ACC112 (cell line): ENCODE measurements at regions not wholly inside any gene's neighbourhood (a gene's known extent, or its start where the extent isn't known, plus 50 kb on each side); places are given as distances from the start of the nearest gene placed in this dataset.

Source experiments
- H2AFZ ChIP-seq: fragments of 200-600 bp; sonication (generic); one replicate; pipeline ENCODE4 v1.6.0; 2017; ENCODE audit warnings: antibody characterized with exemption, low read length; ENCODE audit not compliant: unreplicated experiment
- H3K27ac ChIP-seq: fragments of 200-600 bp; sonication (generic); 2 replicates; pipeline ENCODE4 v1.5.1; 2014; ENCODE audit warnings: low read depth, mild to moderate bottlenecking, antibody characterized with exemption, low read length, moderate library complexity
- H3K27me3 ChIP-seq: fragments of 200-600 bp; sonication (generic); 2 replicates; pipeline ENCODE4 v1.6.1; 2014; ENCODE audit warnings: mild to moderate bottlenecking, antibody characterized with exemption, low read length, moderate library complexity, mixed read lengths; ENCODE audit not compliant: insufficient read depth
- H3K36me3 ChIP-seq: fragments of 200-600 bp; sonication (generic); 2 replicates; pipeline ENCODE4 v1.6.1; 2016; ENCODE audit warnings: mild to moderate bottlenecking, antibody characterized with exemption, low read length, moderate library complexity, mixed read lengths; ENCODE audit not compliant: insufficient read depth
- H3K4me1 ChIP-seq: fragments of 200-600 bp; sonication (generic); one replicate; pipeline ENCODE4 v1.6.1; 2016; ENCODE audit warnings: low read length, mixed read lengths; ENCODE audit not compliant: insufficient read depth, unreplicated experiment, control insufficient read depth
- H3K4me3 ChIP-seq: fragments of 200-600 bp; sonication (generic); 2 replicates; pipeline ENCODE4 v1.5.1; 2014; ENCODE audit warnings: mild to moderate bottlenecking, low read depth, low read length
- H3K79me2 ChIP-seq: fragments of 200-600 bp; sonication (generic); one replicate; pipeline ENCODE4 v1.6.0; 2016; ENCODE audit warnings: low read length; ENCODE audit not compliant: control insufficient read depth, unreplicated experiment, insufficient read depth

DNA sequence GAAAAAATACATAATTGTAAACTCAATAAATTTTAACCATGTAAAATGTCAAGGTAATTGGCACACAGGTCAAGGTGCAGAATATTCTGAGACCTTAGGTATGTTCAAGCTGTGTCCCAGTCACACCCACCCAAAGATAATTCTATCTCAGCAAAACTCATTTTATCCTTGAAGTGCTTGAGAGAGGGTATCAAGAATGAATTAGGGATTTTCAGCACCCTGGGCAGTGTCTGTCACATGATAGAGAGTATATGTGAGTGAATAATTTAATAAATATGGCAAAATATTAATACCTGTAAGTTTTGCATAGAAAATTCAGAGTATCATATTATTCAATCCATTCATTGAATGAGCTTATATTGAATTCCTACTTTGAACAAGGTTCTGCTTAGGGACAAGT, 567.9 kb downstream of the FBXO15 start:
- H3K27me3 ChIP-seq, result no peaks in the 10 kb centered on the region
- H3K4me3 ChIP-seq, result no peak overlapping the region
- H3K79me2 ChIP-seq, result no peaks in the 10 kb centered on the region
- H3K36me3 ChIP-seq, result no peaks in the 10 kb centered on the region
- no peak overlapping the region for H3K27ac ChIP-seq
- H2AFZ ChIP-seq, result no peak overlapping the region
- no peaks in the 10 kb centered on the region for H3K4me1 ChIP-seq

DNA sequence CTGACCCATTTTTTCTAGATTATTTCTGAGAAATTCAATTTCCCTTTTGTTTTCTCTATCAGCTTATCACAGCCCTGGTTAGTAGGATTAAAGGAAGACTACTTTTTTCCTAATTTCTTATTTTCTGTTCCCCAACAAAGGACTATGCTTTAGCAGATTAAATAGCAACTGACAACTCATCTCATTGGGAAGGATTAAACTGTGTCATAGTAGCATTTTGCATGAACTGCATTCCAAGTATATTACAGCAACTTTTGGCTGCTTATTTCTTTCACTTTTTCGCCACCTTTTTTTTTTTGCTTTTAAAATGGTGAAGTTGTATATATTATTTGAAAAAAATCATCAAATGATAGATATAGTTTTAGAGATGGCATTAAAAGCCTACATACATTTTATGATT, 570.3 kb downstream of the FBXO15 start:
- Histone ChIP-seq H2AFZ (no peak overlapping the region), H3K4me3 (no peak overlapping the region), H3K4me1 (no peaks in the 10 kb centered on the region), H3K79me2 (no peaks in the 10 kb centered on the region), H3K27me3 (no peaks in the 10 kb centered on the region), H3K36me3 (no peaks in the 10 kb centered on the region), H3K27ac (no peak overlapping the region)

GRCh38 chr18:73563901-73564472, 583.6 kb downstream of the FBXO15 start:
- H3K4me3 ChIP-seq, result no peak overlapping the region
- no peak overlapping the region for H2AFZ ChIP-seq
- peaks cover 14% of the 10 kb centered on the region for H3K4me1 ChIP-seq
- H3K27ac ChIP-seq, result peak overlapping the region; percentile 73
- no peaks in the 10 kb centered on the region for H3K36me3 ChIP-seq
- no peaks in the 10 kb centered on the region for H3K79me2 ChIP-seq
- H3K27me3 ChIP-seq, result no peaks in the 10 kb centered on the region

DNA sequence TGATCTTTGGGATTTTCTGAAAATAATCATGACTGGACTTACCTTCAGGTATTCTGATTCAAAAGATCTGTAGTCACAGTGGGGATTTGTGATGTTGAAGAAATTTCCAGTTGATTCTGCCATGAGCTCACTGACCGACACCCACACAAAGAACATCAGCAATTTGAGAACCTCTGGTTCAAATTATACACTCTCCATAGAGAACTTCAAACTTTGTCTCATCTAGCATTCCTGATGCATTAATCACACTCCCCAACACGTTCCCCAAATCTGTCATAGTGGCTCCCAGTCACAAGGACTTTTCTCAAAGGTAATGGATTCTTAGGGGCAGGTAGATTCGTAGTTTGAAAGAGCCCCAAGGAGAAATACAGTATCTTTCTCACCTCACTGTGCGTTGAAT, 584.3 kb downstream of the FBXO15 start:
- Histone ChIP-seq H3K79me2 (no peaks in the 10 kb centered on the region), H2AFZ (no peak overlapping the region), H3K27me3 (no peaks in the 10 kb centered on the region), H3K36me3 (no peaks in the 10 kb centered on the region), H3K4me1 (peaks cover 14% of the 10 kb centered on the region), H3K27ac (peak overlapping the region; percentile 73), H3K4me3 (no peak overlapping the region)

- Histone ChIP-seq H3K4me3 (no peak overlapping the region), H3K36me3 (no peaks in the 10 kb centered on the region), H3K4me1 (no peaks in the 10 kb centered on the region), H2AFZ (no peak overlapping the region), H3K27ac (no peak overlapping the region), H3K79me2 (no peaks in the 10 kb centered on the region), H3K27me3 (no peaks in the 10 kb centered on the region)
Measured at GRCh38 chr18:73556904-73557303, 590.7 kb downstream of the FBXO15 start.

DNA sequence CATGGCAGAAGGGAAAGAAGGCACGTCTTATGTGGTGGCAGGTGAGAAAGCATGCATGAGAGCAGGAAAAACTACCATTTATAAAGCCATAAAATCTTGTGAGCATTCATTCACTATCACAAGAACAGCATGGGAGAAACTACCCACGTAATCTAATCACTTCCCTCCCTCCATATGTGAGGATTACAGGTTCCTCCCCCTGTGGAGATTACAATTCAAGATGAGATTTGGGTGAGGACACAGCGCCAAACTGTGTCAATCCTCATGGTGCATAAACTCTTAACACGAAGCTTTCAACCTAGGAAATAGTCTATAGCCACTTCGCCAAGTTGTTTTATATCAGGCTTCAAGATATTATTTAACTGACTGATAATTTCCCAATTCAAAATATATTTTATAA, 595.5 kb downstream of the FBXO15 start:
- no peak overlapping the region for H2AFZ ChIP-seq
- no peaks in the 10 kb centered on the region for H3K36me3 ChIP-seq
- no peak overlapping the region for H3K27ac ChIP-seq
- H3K4me1 ChIP-seq, result no peaks in the 10 kb centered on the region
- no peaks in the 10 kb centered on the region for H3K27me3 ChIP-seq
- H3K79me2 ChIP-seq, result no peaks in the 10 kb centered on the region
- no peak overlapping the region for H3K4me3 ChIP-seq

GRCh38 chr18:73551211-73551610, 596.4 kb downstream of the FBXO15 start:
- Histone ChIP-seq H2AFZ (no peak overlapping the region), H3K27me3 (no peaks in the 10 kb centered on the region), H3K27ac (no peak overlapping the region), H3K4me3 (no peak overlapping the region), H3K4me1 (no peaks in the 10 kb centered on the region), H3K79me2 (no peaks in the 10 kb centered on the region), H3K36me3 (no peaks in the 10 kb centered on the region)

- Histone ChIP-seq H3K79me2 (no peaks in the 10 kb centered on the region), H2AFZ (no peak overlapping the region), H3K4me3 (no peak overlapping the region), H3K4me1 (peaks cover 8% of the 10 kb centered on the region), H3K36me3 (no peaks in the 10 kb centered on the region), H3K27ac (no peak overlapping the region), H3K27me3 (no peaks in the 10 kb centered on the region)
Measured at GRCh38 chr18:73549236-73549635, 598.4 kb downstream of the FBXO15 start.

- H3K27me3 ChIP-seq, result no peaks in the 10 kb centered on the region
- H2AFZ ChIP-seq, result no peak overlapping the region
- no peak overlapping the region for H3K27ac ChIP-seq
- H3K4me1 ChIP-seq, result peaks cover 8% of the 10 kb centered on the region
- no peak overlapping the region for H3K4me3 ChIP-seq
- H3K36me3 ChIP-seq, result no peaks in the 10 kb centered on the region
- no peaks in the 10 kb centered on the region for H3K79me2 ChIP-seq
Measured at GRCh38 chr18:73545472-73545871, 602.2 kb downstream of the FBXO15 start.

GRCh38 chr18:73544617-73545016, 603.0 kb downstream of the FBXO15 start:
- Histone ChIP-seq H3K4me3 (no peak overlapping the region), H3K79me2 (no peaks in the 10 kb centered on the region), H2AFZ (no peak overlapping the region), H3K27ac (no peak overlapping the region), H3K27me3 (no peaks in the 10 kb centered on the region), H3K36me3 (no peaks in the 10 kb centered on the region), H3K4me1 (peaks cover 8% of the 10 kb centered on the region)

DNA sequence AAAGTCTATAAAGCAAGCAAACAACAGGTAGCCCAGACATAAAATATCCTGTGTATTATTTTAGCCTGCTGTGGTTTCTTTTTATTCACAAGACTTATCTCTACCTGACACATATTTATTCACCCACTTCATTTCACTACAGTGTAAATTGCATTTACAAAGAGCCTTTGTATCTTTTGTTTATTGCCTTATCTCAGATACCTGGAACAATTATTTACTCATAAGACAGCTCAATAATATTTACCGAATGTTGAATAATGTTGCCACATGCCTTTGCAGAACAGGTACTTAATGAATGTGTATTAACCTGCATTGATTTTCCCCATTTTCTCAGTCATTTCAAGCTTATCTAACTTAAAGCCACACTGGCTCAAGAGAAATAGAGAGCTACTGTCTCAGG, 603.6 kb downstream of the FBXO15 start:
- H3K4me3 ChIP-seq, result no peak overlapping the region
- H2AFZ ChIP-seq, result no peak overlapping the region
- no peaks in the 10 kb centered on the region for H3K79me2 ChIP-seq
- no peaks in the 10 kb centered on the region for H3K27me3 ChIP-seq
- peaks cover 8% of the 10 kb centered on the region for H3K4me1 ChIP-seq
- no peaks in the 10 kb centered on the region for H3K36me3 ChIP-seq
- H3K27ac ChIP-seq, result no peak overlapping the region
